GM13977 (cell line): ENCODE measurements at regions not wholly inside any gene's neighbourhood (a gene's known extent, or its start where the extent isn't known, plus 50 kb on each side); places are given as distances from the start of the nearest gene placed in this dataset.

ENCODE experiments used
- DNase-seq: peaks from one replicate; pipeline ENCODE4 v3.0.0; 2012; ENCODE audit warnings: low spot score
- in situ Hi-C: fragments of 300-500 bp; cut with MboI; formaldehyde crosslinking; loops from one replicate; pipeline ENCODE4 v1.12.0; 2022; ENCODE audit warnings: low sequenced_read_pairs, low pct_unique_long_range_greater_than_20kb, mixed read lengths, inconsistent platforms; ENCODE audit not compliant: unreplicated experiment
- TF ChIP-seq, protein P1 (sequence below): IDR thresholded peaks from 2 replicates; pipeline ENCODE4 v1.5.1; 2012; ENCODE audit warnings: mild to moderate bottlenecking, control low read depth; ENCODE audit not compliant: insufficient read depth; ENCODE audit errors: extremely low read depth, missing control alignments

- TF ChIP-seq, protein P1, sequence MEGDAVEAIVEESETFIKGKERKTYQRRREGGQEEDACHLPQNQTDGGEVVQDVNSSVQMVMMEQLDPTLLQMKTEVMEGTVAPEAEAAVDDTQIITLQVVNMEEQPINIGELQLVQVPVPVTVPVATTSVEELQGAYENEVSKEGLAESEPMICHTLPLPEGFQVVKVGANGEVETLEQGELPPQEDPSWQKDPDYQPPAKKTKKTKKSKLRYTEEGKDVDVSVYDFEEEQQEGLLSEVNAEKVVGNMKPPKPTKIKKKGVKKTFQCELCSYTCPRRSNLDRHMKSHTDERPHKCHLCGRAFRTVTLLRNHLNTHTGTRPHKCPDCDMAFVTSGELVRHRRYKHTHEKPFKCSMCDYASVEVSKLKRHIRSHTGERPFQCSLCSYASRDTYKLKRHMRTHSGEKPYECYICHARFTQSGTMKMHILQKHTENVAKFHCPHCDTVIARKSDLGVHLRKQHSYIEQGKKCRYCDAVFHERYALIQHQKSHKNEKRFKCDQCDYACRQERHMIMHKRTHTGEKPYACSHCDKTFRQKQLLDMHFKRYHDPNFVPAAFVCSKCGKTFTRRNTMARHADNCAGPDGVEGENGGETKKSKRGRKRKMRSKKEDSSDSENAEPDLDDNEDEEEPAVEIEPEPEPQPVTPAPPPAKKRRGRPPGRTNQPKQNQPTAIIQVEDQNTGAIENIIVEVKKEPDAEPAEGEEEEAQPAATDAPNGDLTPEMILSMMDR, result no peak
- in situ Hi-C loops, result no loop called here
- DNase-seq, result no peak
These were observed 146.5 kb downstream of the SH3BGRL start for GRCh38 chrX:81348388-81348787.

GRCh38 chrX:81354954-81355353, 153.1 kb downstream of the SH3BGRL start:
- TF ChIP-seq, protein P1, result no peak
- DNase-seq, result no peak
- in situ Hi-C loops, result no loop called here

DNA sequence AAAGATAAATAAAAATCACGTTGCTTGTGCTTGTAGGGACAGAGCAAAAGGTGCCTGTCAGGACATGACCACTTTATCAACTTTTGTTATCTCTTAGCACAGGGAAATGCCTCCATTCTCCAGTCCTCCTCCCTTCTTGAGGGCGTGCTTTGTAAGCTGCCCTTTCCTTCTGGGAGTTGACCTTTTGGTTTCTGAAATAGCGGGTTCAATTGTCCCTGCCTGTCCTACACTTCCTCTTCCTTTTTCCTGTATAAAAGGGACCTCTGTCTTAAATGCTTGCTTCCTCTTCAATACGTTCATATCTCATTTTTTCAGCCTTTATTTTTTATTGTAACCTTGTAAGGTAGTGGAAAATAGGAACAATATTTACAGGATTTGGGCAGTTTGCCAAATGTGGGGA, 153.5 kb downstream of the SH3BGRL start:
- TF ChIP-seq, protein P1, result no peak
- in situ Hi-C loops, result no loop called here
- DNase-seq, result no peak

GRCh38 chrX:81367291-81367690, 165.4 kb downstream of the SH3BGRL start:
- DNase-seq, result no peak
- TF ChIP-seq, protein P1, result no peak
- in situ Hi-C loops, result no loop called here

DNA sequence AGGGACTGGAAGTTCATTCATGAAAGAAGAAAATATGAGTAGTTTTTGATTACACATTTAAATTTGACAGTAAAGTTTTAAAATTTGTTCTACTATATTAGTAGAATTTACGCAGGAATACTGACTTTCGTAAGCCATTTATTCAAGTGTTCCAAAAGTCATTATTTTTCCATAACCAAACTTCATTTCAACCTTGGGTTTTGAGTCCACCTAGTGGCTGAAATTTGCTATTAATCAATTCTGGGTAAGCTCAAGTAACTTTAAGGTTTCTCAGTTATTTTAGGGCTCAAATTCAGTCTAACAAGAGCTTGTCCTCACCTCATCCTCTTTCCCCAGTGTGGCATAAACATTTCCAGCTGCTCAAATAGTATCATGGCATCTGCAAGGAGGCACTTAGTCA, 175.4 kb downstream of the SH3BGRL start:
- in situ Hi-C loops, result loop anchor here (25.0 kb wide), 1 partner anchor 190 kb away; no protein-coding TSS in a partner anchor
- DNase-seq, result peak; percentile 10
- TF ChIP-seq, protein P1, result peak; percentile 47

GRCh38 chrX:81378560-81378959, 176.7 kb downstream of the SH3BGRL start:
- TF ChIP-seq, protein P1, result no peak
- DNase-seq, result no peak
- in situ Hi-C loops, result loop anchor here (25.0 kb wide), 1 partner anchor 191 kb away; no protein-coding TSS in a partner anchor

DNA sequence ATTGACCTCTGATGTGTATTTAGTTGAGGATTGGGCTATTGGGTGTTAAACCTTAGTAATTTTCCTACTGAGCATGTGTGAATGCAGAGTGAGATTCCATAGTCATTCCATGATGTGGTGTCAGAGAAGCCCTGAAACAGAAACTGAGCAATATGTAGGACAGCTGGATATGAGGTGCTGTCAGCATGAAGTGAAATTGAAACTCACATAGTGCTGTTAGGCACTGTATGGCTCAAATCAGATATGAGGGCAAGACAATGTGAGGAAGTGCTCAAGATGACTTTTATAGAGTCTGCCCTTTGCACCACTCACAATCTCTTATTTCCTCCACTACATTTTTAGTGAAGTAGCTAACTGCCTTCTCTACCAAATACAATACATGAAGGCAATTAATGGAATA, 188.3 kb downstream of the SH3BGRL start:
- in situ Hi-C loops, result loop anchor here (25.0 kb wide), 1 partner anchor 203 kb away; no protein-coding TSS in a partner anchor
- TF ChIP-seq, protein P1, result no peak
- no peak for DNase-seq
